Caco-2 (cell line): ENCODE measurements at regions not wholly inside any gene's neighbourhood (a gene's known extent, or its start where the extent isn't known, plus 50 kb on each side); places are given as distances from the start of the nearest gene placed in this dataset.

Experiments used
- BruUV-seq: library from RNA; stranded (reverse); fragments of 400-500 nt; replicated peaks from 2 replicates; lab custom pipeline; 2021; lab: Mats Ljungman, UMichigan
- CTCF ChIA-PET: fragments of 300-600 bp; sonication (Branson Sonifier 250); formaldehyde crosslinking; loops from one replicate; lab custom pipeline; 2022; ENCODE audit warnings: antibody characterized with exemption; lab: Charles Lee
- POLR2A ChIA-PET: fragments of 300-600 bp; sonication (Branson Sonifier 250); formaldehyde crosslinking; loops from one replicate; lab custom pipeline; 2022; ENCODE audit warnings: antibody characterized with exemption; lab: Charles Lee
- DNase-seq, 2 experiments: peaks; one replicate each; pipeline versions ENCODE4 v3.0.0 to v3.0.0-alpha.2; 2020 to 2022
- H3K27me3 ChIP-seq: replicated peaks from 2 replicates; pipeline ENCODE4 v1.6.0; 2011; ENCODE audit warnings: low read length; ENCODE audit not compliant: control insufficient read depth, insufficient read depth
- H3K36me3 ChIP-seq: 2 replicates; pipeline ENCODE4 v1.5.1; 2011; ENCODE audit warnings: low read length; ENCODE audit not compliant: control insufficient read depth, insufficient read depth
- H3K4me1 ChIP-seq: fragments of 250-450 bp; sonication (Bioruptor Pico); 2 replicates; pipeline ENCODE4 v1.5.1; 2020; ENCODE audit warnings: mild to moderate bottlenecking
- H3K4me3 ChIP-seq: 2 replicates; pipeline ENCODE4 v1.5.1; 2011; ENCODE audit warnings: low read depth, mild to moderate bottlenecking, control low read depth, low read length
- H3K9me3 ChIP-seq: fragments of 250-450 bp; sonication (Bioruptor Pico); 2 replicates; pipeline ENCODE4 v1.5.1; 2020; ENCODE audit warnings: mild to moderate bottlenecking, moderate library complexity
- H3K27ac Mint-ChIP-seq: one replicate; pipeline ENCODE4 v1.8.0; 2022; ENCODE audit warnings: mixed read lengths; ENCODE audit not compliant: unreplicated experiment
- H3K27me3 Mint-ChIP-seq: one replicate; pipeline ENCODE4 v1.8.0; 2022; ENCODE audit warnings: mixed read lengths; ENCODE audit not compliant: insufficient read depth, unreplicated experiment
- H3K36me3 Mint-ChIP-seq: one replicate; pipeline ENCODE4 v1.8.0; 2022; ENCODE audit warnings: mild to moderate bottlenecking, mixed read lengths; ENCODE audit not compliant: insufficient read depth, unreplicated experiment
- H3K4me1 Mint-ChIP-seq: one replicate; pipeline ENCODE4 v1.8.0; 2022; ENCODE audit warnings: low read depth, mixed read lengths; ENCODE audit not compliant: unreplicated experiment
- H3K4me3 Mint-ChIP-seq: one replicate; pipeline ENCODE4 v1.8.0; 2022; ENCODE audit warnings: mild to moderate bottlenecking, moderate library complexity, mixed read lengths; ENCODE audit not compliant: unreplicated experiment
- H3K9me3 Mint-ChIP-seq: one replicate; pipeline ENCODE4 v1.8.0; 2022; ENCODE audit warnings: mixed read lengths; ENCODE audit not compliant: unreplicated experiment
- CTCF ChIP-seq, 2 experiments: fragments of 200-600 bp in 1 of 2; IDR thresholded peaks; 1 replicate in 1 of 2; 2 replicates in 1 of 2; pipeline versions ENCODE4 v1.5.1 to v1.8.0; 2011 to 2022; ENCODE audit warnings: antibody characterized with exemption in 1 of 2, control low read depth in 1 of 2, inconsistent platforms in 1 of 2, low read depth in 1 of 2, low read length in 1 of 2, mild to moderate bottlenecking in 1 of 2, moderate library complexity in 1 of 2; ENCODE audit not compliant: insufficient read depth in 1 of 2, severe bottlenecking in 1 of 2, unreplicated experiment in 1 of 2
- intact Hi-C: fragments of 100-400 bp; cut with micrococcal nuclease; formaldehyde crosslinking; loops from one replicate; pipeline ENCODE4 v1.10.0; 2022; ENCODE audit not compliant: unreplicated experiment

DNA sequence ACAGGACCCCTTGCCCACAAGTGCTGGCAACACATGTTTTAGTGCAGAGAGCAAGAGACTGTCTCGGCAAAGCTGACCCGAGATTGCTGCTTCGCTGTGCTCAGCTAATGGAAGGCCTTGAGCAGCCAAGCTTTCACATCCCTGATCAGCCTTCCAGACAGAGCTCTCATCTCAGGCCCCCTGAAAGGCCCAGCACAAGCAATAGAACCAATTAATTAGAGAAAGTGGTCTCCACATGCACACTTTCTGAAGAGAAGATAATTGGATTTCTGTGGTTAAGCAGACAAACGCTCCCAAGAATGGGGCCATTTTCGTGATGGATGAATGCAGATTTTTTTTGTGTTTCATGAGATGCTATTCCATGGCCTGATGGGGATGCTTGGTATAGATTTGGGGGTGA, 174.9 kb downstream of the NSG2 start:
- Mint-ChIP-seq H3K4me1 (no peaks in the 10 kb centered on the region), H3K4me3 (no peak overlapping the region), H3K27me3 (peaks cover 24% of the 10 kb centered on the region), H3K9me3 (no peaks in the 10 kb centered on the region), H3K27ac (no peak overlapping the region), H3K36me3 (no peaks in the 10 kb centered on the region)
- Histone ChIP-seq H3K36me3 (no peaks in the 10 kb centered on the region), H3K4me1 (no peaks in the 10 kb centered on the region), H3K4me3 (no peak overlapping the region), H3K27me3 (peaks cover 2% of the 10 kb centered on the region), H3K9me3 (no peaks in the 10 kb centered on the region)
- POLR2A ChIA-PET = no interaction called here
- no peak for TF ChIP-seq CTCF (IDR thresholded peaks at IDR 0.05; ENCODE audit: insufficient read depth in 1 of 2, low read depth in 1 of 2, low read length in 1 of 2, severe bottlenecking in 1 of 2, unreplicated experiment in 1 of 2)
- CTCF ChIA-PET = no interaction called here
- no peak for DNase-seq
- BruUV-seq = no TSS peak
- intact Hi-C loops = no loop called here

GRCh38 chr5:174221436-174221835, 175.9 kb downstream of the NSG2 start:
- H3K4me1 ChIP-seq = no peaks in the 10 kb centered on the region
- BruUV-seq = no TSS peak
- H3K27ac Mint-ChIP-seq = no peak overlapping the region
- TF ChIP-seq CTCF (IDR thresholded peaks at IDR 0.05; ENCODE audit: insufficient read depth in 1 of 2, low read depth in 1 of 2, low read length in 1 of 2, severe bottlenecking in 1 of 2, unreplicated experiment in 1 of 2) = no peak
- H3K27me3 Mint-ChIP-seq = peaks cover 22% of the 10 kb centered on the region
- H3K36me3 Mint-ChIP-seq = no peaks in the 10 kb centered on the region
- ChIA-PET POLR2A (no interaction called here), CTCF (no interaction called here)
- H3K4me3 Mint-ChIP-seq = no peak overlapping the region
- peaks cover 2% of the 10 kb centered on the region for H3K27me3 ChIP-seq
- H3K4me1 Mint-ChIP-seq = no peaks in the 10 kb centered on the region
- H3K9me3 Mint-ChIP-seq = no peaks in the 10 kb centered on the region
- no peaks in the 10 kb centered on the region for H3K36me3 ChIP-seq
- H3K9me3 ChIP-seq = no peaks in the 10 kb centered on the region
- intact Hi-C loops = no loop called here
- no peak overlapping the region for H3K4me3 ChIP-seq
- no peak for DNase-seq

DNA sequence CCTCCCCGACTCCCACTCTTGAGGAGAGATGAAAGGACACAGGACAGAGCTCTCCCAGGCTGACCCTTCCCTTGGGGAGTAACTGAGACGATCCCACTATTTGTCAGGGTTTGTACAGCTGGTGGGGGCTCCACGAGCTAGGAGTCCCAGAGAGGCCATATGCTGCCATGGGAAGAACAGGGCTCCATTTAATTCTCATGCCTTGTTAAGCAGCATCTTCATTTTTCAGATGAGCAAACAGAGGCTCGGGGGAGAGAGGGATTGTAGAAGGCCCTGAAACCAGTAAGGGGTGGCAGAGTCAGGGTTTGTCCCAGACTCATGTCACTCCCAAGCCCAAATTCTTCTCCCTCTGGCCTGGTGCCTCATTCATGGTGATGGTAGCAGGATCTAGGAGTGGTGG, 176.4 kb downstream of the NSG2 start:
- no peaks in the 10 kb centered on the region for H3K36me3 ChIP-seq
- BruUV-seq = no TSS peak
- H3K9me3 ChIP-seq = no peaks in the 10 kb centered on the region
- H3K9me3 Mint-ChIP-seq = no peaks in the 10 kb centered on the region
- peaks cover 2% of the 10 kb centered on the region for H3K27me3 ChIP-seq
- no peaks in the 10 kb centered on the region for H3K4me1 Mint-ChIP-seq
- TF ChIP-seq CTCF (IDR thresholded peaks at IDR 0.05; ENCODE audit: insufficient read depth in 1 of 2, low read depth in 1 of 2, low read length in 1 of 2, severe bottlenecking in 1 of 2, unreplicated experiment in 1 of 2) = no peak
- intact Hi-C loops = no loop called here
- H3K36me3 Mint-ChIP-seq = no peaks in the 10 kb centered on the region
- H3K27ac Mint-ChIP-seq = no peak overlapping the region
- no peak for DNase-seq
- H3K4me3 ChIP-seq = no peak overlapping the region
- ChIA-PET POLR2A (no interaction called here), CTCF (no interaction called here)
- peaks cover 27% of the 10 kb centered on the region for H3K27me3 Mint-ChIP-seq
- no peaks in the 10 kb centered on the region for H3K4me1 ChIP-seq
- H3K4me3 Mint-ChIP-seq = no peak overlapping the region
